ENCODE measurements at regions not wholly inside any gene's neighbourhood (a gene's known extent, or its start where the extent isn't known, plus 50 kb on each side); places are given as distances from the start of the nearest gene placed in this dataset.

DNA sequence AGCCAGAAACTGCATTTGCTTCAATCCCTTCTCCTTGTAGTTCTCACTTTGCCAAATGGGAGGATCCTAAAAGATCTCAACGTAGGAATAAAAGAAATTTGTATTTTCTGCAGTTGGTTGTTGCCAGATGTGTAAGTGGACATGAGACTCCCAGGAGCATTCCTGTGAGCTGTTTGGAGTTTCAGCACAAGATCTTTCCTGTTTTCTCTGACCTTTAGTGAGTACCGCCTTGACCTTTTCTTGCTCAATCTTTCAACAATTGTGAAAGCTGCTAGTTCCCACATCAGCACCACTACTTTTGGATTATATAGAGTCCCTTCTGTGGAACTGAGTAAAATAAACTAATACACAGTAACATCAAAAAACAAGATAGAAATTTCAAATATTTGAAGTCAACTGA lies 683.8 kb upstream of the PABPC4L start:
- H3K36me3 ChIP-seq (ENCODE audit: low read length), result no peaks in the 10 kb centered on the region
- H3K79me2 ChIP-seq (ENCODE audit: insufficient read depth, low read length), result no peaks in the 10 kb centered on the region
- no peaks in the 10 kb centered on the region for H3K9me2 ChIP-seq (replicated peaks; ENCODE audit: insufficient read depth, low read length)
- no peaks in the 10 kb centered on the region for H4K20me1 ChIP-seq (ENCODE audit: low read depth, low read length)
- no peaks in the 10 kb centered on the region for H3K9me3 ChIP-seq (ENCODE audit: insufficient read depth, low read length)
- no peak overlapping the region for H3K4me3 ChIP-seq (ENCODE audit: insufficient read depth, low read length, poor library complexity, severe bottlenecking)
- no peak overlapping the region for H3K9ac ChIP-seq (ENCODE audit: low read length)
- no peak overlapping the region for H3K4me2 ChIP-seq (ENCODE audit: low read depth, low read length, poor library complexity, severe bottlenecking)
- H3K27ac ChIP-seq (ENCODE audit: low read depth, low read length), result no peak overlapping the region
- no peak overlapping the region for H2AFZ ChIP-seq (ENCODE audit: low read depth, low read length, severe bottlenecking)
- no peaks in the 10 kb centered on the region for H3K27me3 ChIP-seq (ENCODE audit: low read length)
- no peak for TF ChIP-seq EZH2phosphoT487 (conservative IDR thresholded peaks at IDR 0.05; ENCODE audit: low read length)
- TF ChIP-seq, protein P1, sequence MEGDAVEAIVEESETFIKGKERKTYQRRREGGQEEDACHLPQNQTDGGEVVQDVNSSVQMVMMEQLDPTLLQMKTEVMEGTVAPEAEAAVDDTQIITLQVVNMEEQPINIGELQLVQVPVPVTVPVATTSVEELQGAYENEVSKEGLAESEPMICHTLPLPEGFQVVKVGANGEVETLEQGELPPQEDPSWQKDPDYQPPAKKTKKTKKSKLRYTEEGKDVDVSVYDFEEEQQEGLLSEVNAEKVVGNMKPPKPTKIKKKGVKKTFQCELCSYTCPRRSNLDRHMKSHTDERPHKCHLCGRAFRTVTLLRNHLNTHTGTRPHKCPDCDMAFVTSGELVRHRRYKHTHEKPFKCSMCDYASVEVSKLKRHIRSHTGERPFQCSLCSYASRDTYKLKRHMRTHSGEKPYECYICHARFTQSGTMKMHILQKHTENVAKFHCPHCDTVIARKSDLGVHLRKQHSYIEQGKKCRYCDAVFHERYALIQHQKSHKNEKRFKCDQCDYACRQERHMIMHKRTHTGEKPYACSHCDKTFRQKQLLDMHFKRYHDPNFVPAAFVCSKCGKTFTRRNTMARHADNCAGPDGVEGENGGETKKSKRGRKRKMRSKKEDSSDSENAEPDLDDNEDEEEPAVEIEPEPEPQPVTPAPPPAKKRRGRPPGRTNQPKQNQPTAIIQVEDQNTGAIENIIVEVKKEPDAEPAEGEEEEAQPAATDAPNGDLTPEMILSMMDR (IDR thresholded peaks at IDR 0.05; ENCODE audit: insufficient read depth, low read length, poor library complexity, severe bottlenecking), result no peak
- H3F3A ChIP-seq (ENCODE audit: insufficient read depth), result no peaks in the 10 kb centered on the region

- Histone ChIP-seq H3F3A (ENCODE audit: insufficient read depth) (no peaks in the 10 kb centered on the region), H3K27me3 (ENCODE audit: low read length) (no peaks in the 10 kb centered on the region), H3K9ac (ENCODE audit: low read length) (no peak overlapping the region), H3K36me3 (ENCODE audit: low read length) (no peaks in the 10 kb centered on the region), H4K20me1 (ENCODE audit: low read depth, low read length) (no peaks in the 10 kb centered on the region), H3K4me3 (ENCODE audit: insufficient read depth, low read length, poor library complexity, severe bottlenecking) (no peak overlapping the region), H3K4me2 (ENCODE audit: low read depth, low read length, poor library complexity, severe bottlenecking) (no peak overlapping the region), H3K9me3 (ENCODE audit: insufficient read depth, low read length) (no peaks in the 10 kb centered on the region), H3K27ac (ENCODE audit: low read depth, low read length) (no peak overlapping the region), H2AFZ (ENCODE audit: low read depth, low read length, severe bottlenecking) (no peak overlapping the region), H3K9me2 (replicated peaks; ENCODE audit: insufficient read depth, low read length) (no peaks in the 10 kb centered on the region), H3K79me2 (ENCODE audit: insufficient read depth, low read length) (no peaks in the 10 kb centered on the region)
- TF ChIP-seq, protein P1 (IDR thresholded peaks at IDR 0.05; ENCODE audit: insufficient read depth, low read length, poor library complexity, severe bottlenecking), result no peak
- no peak for TF ChIP-seq EZH2phosphoT487 (conservative IDR thresholded peaks at IDR 0.05; ENCODE audit: low read length)
Observed at GRCh38 chr4:134883831-134884449, 682.4 kb upstream of the PABPC4L start.

- TF ChIP-seq EZH2phosphoT487 (conservative IDR thresholded peaks at IDR 0.05; ENCODE audit: low read length), result no peak
- TF ChIP-seq, protein P1 (IDR thresholded peaks at IDR 0.05; ENCODE audit: insufficient read depth, low read length, poor library complexity, severe bottlenecking), result no peak
- Histone ChIP-seq H2AFZ (ENCODE audit: low read depth, low read length, severe bottlenecking) (no peak overlapping the region), H3K79me2 (ENCODE audit: insufficient read depth, low read length) (no peaks in the 10 kb centered on the region), H3K27ac (ENCODE audit: low read depth, low read length) (no peak overlapping the region), H3K27me3 (ENCODE audit: low read length) (no peaks in the 10 kb centered on the region), H3K4me3 (ENCODE audit: insufficient read depth, low read length, poor library complexity, severe bottlenecking) (no peak overlapping the region), H3K9me2 (replicated peaks; ENCODE audit: insufficient read depth, low read length) (no peaks in the 10 kb centered on the region), H3K9ac (ENCODE audit: low read length) (no peak overlapping the region), H3F3A (ENCODE audit: insufficient read depth) (no peaks in the 10 kb centered on the region), H4K20me1 (ENCODE audit: low read depth, low read length) (no peaks in the 10 kb centered on the region), H3K9me3 (ENCODE audit: insufficient read depth, low read length) (no peaks in the 10 kb centered on the region), H3K4me2 (ENCODE audit: low read depth, low read length, poor library complexity, severe bottlenecking) (no peak overlapping the region), H3K36me3 (ENCODE audit: low read length) (no peaks in the 10 kb centered on the region)
Observed at GRCh38 chr4:134879019-134879418, 677.4 kb upstream of the PABPC4L start.

Data from SU-DHL-6 (cell line).